IMR-90 (cell line): ENCODE measurements at regions not wholly inside any gene's neighbourhood (a gene's known extent, or its start where the extent isn't known, plus 50 kb on each side); places are given as distances from the start of the nearest gene placed in this dataset.

Experiments used
- CHD1 ChIP-seq: IDR thresholded peaks from 2 replicates; pipeline ENCODE4 v1.6.1; 2012; ENCODE audit warnings: low read depth, low read length, improper control_type of control experiment
- POLR2A ChIP-seq: IDR thresholded peaks from 2 replicates; pipeline ENCODE4 v1.6.1; 2012; ENCODE audit warnings: mild to moderate bottlenecking, low read depth, low read length
- TF ChIP-seq, protein P1 (sequence below): conservative IDR thresholded peaks from 2 replicates; pipeline ENCODE4 v1.5.1; 2012; ENCODE audit warnings: mild to moderate bottlenecking, low read depth, low read length, improper control_type of control experiment
- TF ChIP-seq, protein P2 (sequence below): fragments of 150-350 bp; IDR thresholded peaks from 2 replicates; pipeline ENCODE4 v1.6.1; 2016; ENCODE audit warnings: low read depth, mild to moderate bottlenecking, low read length, moderate library complexity, borderline replicate concordance

DNA sequence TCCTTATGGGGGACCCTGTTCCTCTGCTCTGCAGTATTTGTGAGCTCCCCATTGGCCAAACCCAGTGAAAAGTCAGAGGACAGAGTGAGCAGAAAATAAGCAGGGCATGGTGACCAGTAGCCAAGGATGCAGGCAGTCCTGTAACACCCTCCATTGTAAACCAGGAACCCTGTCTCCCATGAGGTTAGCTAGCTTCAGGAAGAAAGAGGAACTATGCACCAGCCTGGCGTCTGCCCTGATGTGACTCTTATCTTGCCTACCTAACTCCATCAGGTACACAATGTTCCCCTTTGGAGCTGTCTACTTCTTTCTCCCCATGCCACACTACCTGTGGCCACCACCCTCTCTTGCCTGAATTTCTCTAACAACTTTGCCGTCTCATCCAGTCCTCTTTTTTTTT, 119.2 kb downstream of the LRIG2 start:
- TF ChIP-seq, protein P1, sequence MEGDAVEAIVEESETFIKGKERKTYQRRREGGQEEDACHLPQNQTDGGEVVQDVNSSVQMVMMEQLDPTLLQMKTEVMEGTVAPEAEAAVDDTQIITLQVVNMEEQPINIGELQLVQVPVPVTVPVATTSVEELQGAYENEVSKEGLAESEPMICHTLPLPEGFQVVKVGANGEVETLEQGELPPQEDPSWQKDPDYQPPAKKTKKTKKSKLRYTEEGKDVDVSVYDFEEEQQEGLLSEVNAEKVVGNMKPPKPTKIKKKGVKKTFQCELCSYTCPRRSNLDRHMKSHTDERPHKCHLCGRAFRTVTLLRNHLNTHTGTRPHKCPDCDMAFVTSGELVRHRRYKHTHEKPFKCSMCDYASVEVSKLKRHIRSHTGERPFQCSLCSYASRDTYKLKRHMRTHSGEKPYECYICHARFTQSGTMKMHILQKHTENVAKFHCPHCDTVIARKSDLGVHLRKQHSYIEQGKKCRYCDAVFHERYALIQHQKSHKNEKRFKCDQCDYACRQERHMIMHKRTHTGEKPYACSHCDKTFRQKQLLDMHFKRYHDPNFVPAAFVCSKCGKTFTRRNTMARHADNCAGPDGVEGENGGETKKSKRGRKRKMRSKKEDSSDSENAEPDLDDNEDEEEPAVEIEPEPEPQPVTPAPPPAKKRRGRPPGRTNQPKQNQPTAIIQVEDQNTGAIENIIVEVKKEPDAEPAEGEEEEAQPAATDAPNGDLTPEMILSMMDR, result no peak
- TF ChIP-seq POLR2A (no peak), CHD1 (no peak)
- TF ChIP-seq, protein P2, sequence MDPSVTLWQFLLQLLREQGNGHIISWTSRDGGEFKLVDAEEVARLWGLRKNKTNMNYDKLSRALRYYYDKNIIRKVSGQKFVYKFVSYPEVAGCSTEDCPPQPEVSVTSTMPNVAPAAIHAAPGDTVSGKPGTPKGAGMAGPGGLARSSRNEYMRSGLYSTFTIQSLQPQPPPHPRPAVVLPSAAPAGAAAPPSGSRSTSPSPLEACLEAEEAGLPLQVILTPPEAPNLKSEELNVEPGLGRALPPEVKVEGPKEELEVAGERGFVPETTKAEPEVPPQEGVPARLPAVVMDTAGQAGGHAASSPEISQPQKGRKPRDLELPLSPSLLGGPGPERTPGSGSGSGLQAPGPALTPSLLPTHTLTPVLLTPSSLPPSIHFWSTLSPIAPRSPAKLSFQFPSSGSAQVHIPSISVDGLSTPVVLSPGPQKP, result no peak
